GM21515 (cell line): ENCODE measurements at regions not wholly inside any gene's neighbourhood (a gene's known extent, or its start where the extent isn't known, plus 50 kb on each side); places are given as distances from the start of the nearest gene placed in this dataset.
"Not testable (repeated sequence)": the region's sequence is repeated elsewhere in the genome, so short reads cannot be mapped to it uniquely, and the experiment has no call there.

ENCODE experiments used
- ATAC-seq: cut with Tn5 transposase; IDR thresholded peaks from one replicate; pipeline ENCODE4 v1.9.1; 2021; ENCODE audit not compliant: unreplicated experiment

GRCh38 chr7:25580141-25580540 lies 351.9 kb upstream of the NPVF start:
- no peak for ATAC-seq

DNA sequence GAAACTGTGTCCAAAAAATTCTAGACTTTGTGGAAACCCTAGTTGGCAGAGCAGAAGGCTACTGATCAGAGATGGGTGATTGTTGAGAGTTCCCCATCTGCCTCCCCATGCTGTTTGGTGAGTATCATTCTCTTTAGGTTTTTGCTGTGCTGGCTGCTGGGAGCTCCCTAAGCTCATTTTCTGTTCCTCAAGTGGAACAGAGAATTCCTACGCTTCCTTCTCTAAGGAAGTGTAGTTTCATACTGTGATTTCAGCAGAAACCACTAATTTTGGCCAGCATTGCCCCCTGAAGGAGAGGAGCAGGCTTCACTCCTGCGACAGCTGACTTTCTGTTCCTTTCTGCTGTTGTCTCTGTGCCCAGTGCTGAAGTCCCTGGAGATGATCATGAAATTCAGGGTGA lies 355.3 kb upstream of the NPVF start:
- no peak for ATAC-seq

DNA sequence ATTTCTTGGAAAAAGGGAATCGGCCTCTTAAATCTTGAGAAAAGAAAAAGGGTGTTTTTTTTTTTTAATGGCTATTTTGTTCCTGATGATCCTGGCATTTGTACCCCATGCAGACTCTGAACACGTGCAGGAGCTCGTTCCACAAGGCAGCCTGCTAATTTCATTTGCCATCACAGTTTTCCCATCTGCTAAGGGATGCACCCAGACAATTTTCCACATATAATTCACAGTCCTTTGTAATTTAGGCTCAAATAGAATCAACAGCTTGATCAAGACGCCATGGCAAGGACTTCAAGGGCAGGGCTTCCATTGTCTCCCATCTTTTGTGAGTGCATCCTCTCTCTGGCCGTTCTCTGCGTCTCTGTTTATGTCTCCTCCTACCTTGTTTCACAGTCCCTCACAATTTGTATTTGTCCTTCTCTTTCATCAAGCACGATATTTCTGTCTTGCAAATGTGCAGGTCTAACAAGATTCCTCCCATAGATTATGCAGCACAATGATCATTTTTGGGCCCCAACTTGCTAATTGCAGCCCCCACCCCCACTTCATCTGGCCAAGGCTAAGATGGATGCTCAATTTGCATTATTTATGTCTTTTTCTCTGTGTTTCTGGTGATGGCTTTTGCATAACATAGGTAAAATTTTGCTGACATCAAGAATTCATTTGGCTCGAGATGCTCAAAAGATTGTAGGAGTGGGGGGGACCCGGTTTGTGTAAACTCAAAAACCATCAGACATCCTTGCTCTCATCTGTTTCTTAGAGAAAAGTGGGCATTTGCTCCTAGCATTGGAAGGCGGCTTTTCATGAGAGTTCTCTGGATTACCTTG lies 356.0 kb upstream of the NPVF start:
- ATAC-seq, result no peak

- no peak for ATAC-seq
Measured at GRCh38 chr7:25586513-25586912, 358.2 kb upstream of the NPVF start.

DNA sequence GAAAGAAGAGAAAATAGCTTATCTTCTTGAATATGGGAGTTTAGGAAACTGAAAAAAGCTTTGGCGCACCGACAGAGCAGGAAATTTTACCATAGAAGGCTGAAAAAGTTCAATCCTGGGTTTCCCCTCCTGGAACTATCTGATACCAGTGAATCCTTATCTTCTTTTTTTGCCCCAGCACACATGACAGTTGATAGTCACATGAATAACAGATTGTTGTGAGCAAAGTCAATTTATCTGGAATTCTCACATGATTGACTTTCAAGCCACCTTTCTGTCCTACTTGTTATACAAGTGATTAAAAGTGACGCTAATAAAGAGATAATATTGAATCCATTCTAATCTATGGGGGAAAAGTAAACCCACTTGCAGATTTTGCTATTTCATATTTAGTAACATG lies 365.8 kb upstream of the NPVF start:
- ATAC-seq, result no peak

- no peak for ATAC-seq
Measured at GRCh38 chr7:25594728-25595127, 366.4 kb upstream of the NPVF start.

GRCh38 chr7:25595996-25596395 lies 367.7 kb upstream of the NPVF start:
- no peak for ATAC-seq

- ATAC-seq, result no peak
Measured at GRCh38 chr7:25596443-25596842, 368.2 kb upstream of the NPVF start.

DNA sequence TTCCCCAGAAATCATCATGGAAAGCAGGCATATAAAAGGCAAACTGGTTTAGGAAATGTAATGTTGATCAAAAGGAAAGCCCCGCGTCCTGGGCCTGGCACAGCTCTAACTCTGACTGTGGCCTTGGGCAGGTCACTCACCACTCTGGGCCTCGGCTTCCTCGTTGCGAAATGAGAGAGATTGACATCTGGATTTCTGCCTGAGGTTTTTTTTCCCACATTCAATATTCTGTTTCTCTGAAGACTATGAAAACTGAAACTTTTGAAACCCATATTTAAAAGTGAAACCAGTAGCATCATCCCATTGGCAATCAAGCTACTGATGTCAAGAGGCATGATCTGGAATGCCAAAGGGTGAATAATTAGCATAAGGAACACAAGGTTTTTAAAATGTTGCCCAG lies 369.7 kb upstream of the NPVF start:
- no peak for ATAC-seq

GRCh38 chr7:25598765-25599164 lies 370.5 kb upstream of the NPVF start:
- no peak for ATAC-seq

DNA sequence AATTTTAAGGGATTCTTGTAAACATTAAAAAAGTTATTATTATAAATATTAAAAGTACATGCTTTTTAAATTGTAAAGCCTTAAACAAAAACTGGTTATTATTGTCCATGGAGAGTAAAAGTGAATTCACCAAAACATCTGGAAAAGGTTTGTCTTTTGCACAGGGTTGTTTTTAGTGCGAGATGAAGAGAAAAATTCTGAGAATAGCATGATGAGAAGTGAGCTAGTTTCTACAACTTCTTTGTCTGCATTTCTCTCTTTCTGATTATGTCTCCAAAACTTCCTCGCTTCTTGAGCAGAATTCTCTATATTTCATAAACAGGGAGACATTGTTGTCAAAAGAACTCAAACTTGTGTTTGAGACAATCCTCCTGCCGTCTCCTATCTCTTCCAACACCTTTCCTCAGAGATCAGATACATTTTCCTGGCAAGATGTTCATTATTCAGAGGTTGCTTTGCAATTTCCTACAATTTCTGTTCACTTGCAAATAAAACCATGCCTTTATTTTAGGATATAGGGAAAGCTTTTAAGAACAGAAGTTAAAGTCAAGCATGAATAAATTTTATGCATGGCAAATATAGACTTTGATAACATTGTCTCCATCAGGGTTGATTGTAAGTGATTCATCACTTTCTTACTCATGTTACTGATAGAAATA lies 372.1 kb upstream of the NPVF start:
- no peak for ATAC-seq

DNA sequence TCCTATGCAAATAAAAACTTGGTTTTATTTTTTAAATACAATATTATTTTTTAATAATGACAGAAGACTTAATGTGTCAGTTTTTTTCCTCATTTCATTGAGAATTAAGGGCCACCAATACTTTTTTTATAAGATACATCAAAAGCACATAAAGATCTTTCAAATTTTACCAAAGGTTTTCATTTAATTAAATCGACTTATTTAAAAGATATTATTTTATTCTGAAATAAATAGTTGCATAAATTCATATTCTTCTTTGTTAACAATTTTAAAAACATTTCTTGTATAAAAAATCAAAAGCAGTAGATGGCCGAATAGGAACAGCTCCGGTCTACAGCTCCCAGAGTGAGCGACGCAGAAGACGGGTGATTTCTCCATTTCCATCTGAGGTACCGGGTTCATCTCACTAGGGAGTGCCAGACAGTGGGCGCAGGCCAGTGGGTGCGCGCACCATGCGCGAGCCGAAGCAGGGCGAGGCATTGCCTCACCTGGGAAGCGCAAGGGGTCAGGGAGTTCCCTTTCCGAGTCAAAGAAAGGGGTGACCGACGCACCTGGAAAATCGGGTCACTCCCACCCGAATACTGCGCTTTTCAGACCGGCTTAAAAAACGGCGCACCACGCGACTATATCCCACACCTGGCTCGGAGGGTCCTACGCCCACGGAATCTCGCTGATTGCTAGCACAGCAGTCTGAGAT lies 374.6 kb upstream of the NPVF start:
- not testable (repeated sequence) for ATAC-seq

DNA sequence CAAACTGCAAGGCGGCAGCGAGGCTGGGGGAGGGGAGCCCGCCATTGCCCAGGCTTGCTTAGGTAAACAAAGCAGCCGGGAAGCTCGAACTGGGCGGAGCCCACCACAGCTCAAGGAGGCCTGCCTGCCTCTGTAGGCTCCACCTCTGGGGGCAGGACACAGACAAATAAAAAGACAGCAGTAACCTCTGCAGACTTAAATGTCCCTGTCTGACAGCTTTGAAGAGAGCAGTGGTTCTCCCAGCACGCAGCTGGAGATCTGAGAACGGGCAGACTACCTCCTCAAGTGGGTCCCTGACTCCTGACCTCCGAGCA lies 375.1 kb upstream of the NPVF start:
- not testable (repeated sequence) for ATAC-seq

GRCh38 chr7:25611196-25611595 lies 382.9 kb upstream of the NPVF start:
- ATAC-seq, result no peak

DNA sequence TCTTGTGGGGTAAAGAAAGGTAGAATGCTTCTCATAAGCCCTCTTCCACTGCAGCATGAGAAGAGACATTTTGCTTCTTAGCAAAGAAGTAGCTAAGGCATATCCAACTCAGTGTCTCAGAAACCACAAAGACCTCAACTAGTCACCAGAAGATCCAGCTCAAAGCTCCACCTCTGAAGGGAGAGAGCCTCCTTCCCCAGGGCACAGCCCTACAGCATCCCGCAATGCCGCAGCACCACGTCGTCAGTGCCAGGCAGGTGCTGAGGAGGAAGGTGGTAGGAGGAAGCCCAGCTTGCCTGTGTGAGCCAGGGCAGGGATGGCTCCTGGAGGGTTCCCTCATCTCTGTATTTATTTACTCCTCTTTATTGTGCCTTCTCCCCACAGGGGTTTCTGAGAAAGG lies 385.6 kb upstream of the NPVF start:
- no peak for ATAC-seq

DNA sequence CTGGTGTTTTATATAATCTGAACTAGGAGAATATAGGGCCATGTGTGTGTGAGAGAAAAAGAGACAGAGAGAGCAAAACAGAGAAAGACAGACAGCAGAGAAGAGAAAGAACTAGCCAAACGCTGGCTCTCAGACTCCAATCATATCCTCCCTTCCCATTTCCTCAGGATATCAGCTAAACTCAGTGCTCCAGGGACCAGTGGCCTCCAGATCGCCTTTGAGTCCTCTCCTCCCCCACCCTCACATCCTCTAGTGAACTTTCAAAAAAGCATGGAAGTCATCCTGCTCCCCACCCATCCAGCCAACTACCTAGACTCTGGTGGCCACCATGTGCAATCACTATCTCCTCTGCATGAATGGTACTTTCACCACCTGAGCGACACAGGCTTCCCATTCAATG lies 386.1 kb upstream of the NPVF start:
- ATAC-seq, result no peak

DNA sequence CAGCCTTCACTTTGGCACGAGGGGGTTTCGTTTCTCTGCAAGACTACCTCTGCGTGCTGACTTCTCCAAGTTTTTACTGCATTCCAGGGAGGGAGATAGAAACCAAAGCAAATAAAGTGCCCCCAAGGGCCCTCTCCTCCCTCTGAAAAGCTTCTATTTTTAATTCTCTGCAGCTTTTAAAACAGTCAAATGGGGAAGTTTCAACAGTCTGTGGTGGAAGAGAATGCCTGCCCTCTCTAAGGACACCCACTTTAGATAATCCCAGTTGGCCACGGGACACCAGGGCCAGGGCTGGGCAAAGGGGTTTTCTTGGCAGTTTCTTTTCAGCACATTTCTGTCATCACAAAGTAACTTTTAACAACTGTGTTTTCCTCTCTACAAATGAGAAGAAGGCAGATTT lies 386.7 kb upstream of the NPVF start:
- ATAC-seq, result no peak

DNA sequence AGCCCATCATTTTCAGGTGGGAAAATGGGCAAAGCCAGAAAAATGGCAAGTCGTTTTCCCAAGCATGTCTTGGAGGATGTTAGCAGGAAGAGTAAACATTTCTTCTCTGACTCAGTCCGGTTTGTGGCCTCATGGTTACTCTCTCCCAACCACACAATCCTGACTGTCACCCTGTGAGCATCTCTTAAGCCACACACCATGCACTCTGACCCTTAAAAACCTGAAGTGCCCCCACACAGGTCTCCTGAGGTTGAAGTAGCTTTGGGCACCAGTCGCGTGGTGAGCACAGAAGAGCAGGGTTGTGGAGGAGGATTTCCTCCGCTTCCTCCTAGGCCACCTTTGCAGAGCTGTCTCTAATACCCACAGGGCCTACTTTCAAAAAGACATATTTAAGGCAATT lies 387.3 kb upstream of the NPVF start:
- ATAC-seq, result no peak

DNA sequence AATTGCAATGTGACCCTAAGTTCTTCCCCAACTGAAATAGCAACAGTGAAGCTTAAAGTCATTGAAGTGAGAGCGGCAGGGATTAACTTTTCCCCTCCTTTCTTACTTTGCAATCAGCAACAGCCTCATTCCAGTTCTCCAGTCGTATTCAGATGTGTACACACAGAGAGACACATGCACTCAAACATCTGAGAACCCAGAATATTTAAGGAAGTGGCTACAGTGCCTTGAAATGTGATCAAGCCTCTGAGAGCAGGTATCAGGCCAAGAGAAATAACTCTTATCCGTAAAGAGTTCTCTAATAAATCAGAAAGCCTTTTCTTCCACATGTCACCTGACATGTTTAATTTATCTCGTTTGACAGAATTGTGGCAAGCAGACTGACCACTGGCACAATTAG lies 388.9 kb upstream of the NPVF start:
- no peak for ATAC-seq

DNA sequence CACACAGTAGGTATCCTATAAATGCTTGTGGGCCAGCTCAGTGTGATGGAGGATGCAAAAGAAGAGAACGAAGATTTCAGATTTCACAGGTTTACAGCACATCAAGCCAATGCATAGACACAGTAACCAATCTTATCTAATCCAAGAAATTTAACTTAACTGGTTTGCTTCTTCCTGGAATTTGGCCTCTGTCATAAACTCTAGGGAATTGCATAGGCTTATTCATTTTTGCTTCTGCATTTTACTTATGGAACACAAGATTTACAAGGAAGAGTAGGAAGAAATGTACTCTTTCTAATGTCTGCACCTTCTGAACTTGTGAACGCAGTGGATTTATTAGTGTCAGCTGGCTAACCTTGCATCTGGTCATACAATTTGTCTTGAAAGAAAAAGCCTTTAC lies 389.4 kb upstream of the NPVF start:
- ATAC-seq, result no peak

- no peak for ATAC-seq
Measured at GRCh38 chr7:25619381-25619780, 391.1 kb upstream of the NPVF start.
